HG02798 (cell line): ENCODE measurements at regions not wholly inside any gene's neighbourhood (a gene's known extent, or its start where the extent isn't known, plus 50 kb on each side); places are given as distances from the start of the nearest gene placed in this dataset.

Experiments used
- ATAC-seq: cut with Tn5 transposase; IDR thresholded peaks from one replicate; pipeline ENCODE4 v1.9.1; 2021; ENCODE audit warnings: mild to moderate bottlenecking; ENCODE audit not compliant: unreplicated experiment, poor library complexity

GRCh38 chr12:82055391-82055790 lies 296.2 kb upstream of the PPFIA2 start:
- ATAC-seq, result no peak

GRCh38 chr12:82054566-82054965 lies 295.4 kb upstream of the PPFIA2 start:
- ATAC-seq, result no peak

GRCh38 chr12:82047446-82047845 lies 288.3 kb upstream of the PPFIA2 start:
- no peak for ATAC-seq

GRCh38 chr12:82040987-82041743 lies 282.0 kb upstream of the PPFIA2 start:
- peak; percentile 85 for ATAC-seq

GRCh38 chr12:82034769-82035168 lies 275.6 kb upstream of the PPFIA2 start:
- no peak for ATAC-seq

- no peak for ATAC-seq
Measured at GRCh38 chr12:82029936-82030335, 270.8 kb upstream of the PPFIA2 start.

GRCh38 chr12:82028772-82029171 lies 269.6 kb upstream of the PPFIA2 start:
- ATAC-seq, result no peak

GRCh38 chr12:82027612-82028011 lies 268.5 kb upstream of the PPFIA2 start:
- ATAC-seq, result peak; percentile 39

- ATAC-seq, result no peak
Measured at GRCh38 chr12:82025462-82025861, 266.3 kb upstream of the PPFIA2 start.

GRCh38 chr12:82019533-82019932 lies 260.4 kb upstream of the PPFIA2 start:
- ATAC-seq, result no peak

- ATAC-seq, result peak; percentile 84
Measured at GRCh38 chr12:82015623-82016347, 256.6 kb upstream of the PPFIA2 start.

GRCh38 chr12:82012176-82012575 lies 253.0 kb upstream of the PPFIA2 start:
- no peak for ATAC-seq

GRCh38 chr12:82009524-82009923 lies 250.4 kb upstream of the PPFIA2 start:
- no peak for ATAC-seq

- no peak for ATAC-seq
Measured at GRCh38 chr12:82008251-82008650, 249.1 kb upstream of the PPFIA2 start.

GRCh38 chr12:81998761-81999378 lies 239.7 kb upstream of the PPFIA2 start:
- ATAC-seq, result no peak

- ATAC-seq, result peak; percentile 72
Measured at GRCh38 chr12:81992461-81992860, 233.3 kb upstream of the PPFIA2 start.

GRCh38 chr12:81991868-81992267 lies 232.7 kb upstream of the PPFIA2 start:
- peak; percentile 53 for ATAC-seq

GRCh38 chr12:81988362-81988761 lies 229.2 kb upstream of the PPFIA2 start:
- no peak for ATAC-seq

- ATAC-seq, result no peak
Measured at GRCh38 chr12:81987371-81987770, 228.2 kb upstream of the PPFIA2 start.

GRCh38 chr12:81976661-81977060 lies 217.5 kb upstream of the PPFIA2 start:
- ATAC-seq, result no peak

GRCh38 chr12:81974762-81975161 lies 215.6 kb upstream of the PPFIA2 start:
- ATAC-seq, result no peak
